NCI-H2107 treated with DMSO at 0.1 percent for 48 hours (cell line): ENCODE measurements at regions not wholly inside any gene's neighbourhood (a gene's known extent, or its start where the extent isn't known, plus 50 kb on each side); places are given as distances from the start of the nearest gene placed in this dataset.
A peak's percentile ranks its signal among the peaks of the same experiment; 100 is the strongest.

Experiments used
- DNase-seq: peaks from one replicate; lab custom pipeline; 2025; ENCODE audit not compliant: unreplicated experiment; lab: John Stamatoyannopoulos, UW

DNA sequence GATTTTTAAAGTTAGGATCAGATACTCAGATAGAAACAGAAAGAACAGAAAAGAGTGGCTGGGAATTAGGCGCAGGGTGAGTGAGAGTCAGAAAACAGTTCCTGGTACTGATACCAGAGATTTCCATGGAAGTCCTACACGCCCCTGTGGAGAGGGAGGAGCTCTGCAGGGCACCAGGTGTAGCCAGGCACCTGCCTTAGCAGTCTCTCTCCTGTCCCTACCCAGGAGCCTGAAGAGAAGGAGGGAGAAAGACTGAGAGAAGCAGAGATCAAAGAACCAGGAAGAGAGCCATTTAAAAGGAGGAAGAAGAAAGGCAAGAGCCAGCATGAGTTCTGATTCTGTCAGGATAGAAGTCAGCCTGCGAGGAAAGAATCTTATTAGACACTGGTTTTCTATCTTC is 65.0 kb downstream of the CBLN1 start:
- DNase-seq = peak; percentile 29

DNA sequence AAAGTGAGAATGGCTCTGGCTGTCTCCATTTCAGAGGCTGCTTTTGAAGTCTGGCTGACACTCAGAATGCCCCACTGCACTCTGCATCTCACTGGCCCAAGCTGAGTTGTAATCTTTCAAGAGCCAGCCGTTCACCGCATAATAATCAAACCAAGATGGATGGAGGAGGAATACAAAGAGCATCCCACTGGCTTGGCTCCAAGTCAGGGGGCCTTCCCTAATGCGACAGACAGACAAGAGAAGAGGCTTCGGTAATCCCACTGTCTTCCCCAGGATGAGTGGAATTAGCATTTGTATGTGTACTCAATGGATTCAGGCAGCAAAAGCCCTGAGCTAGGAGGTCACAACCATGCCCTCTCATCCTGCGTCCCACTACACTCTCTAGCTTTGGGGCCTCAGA is 68.0 kb downstream of the CBLN1 start:
- DNase-seq = no peak

DNA sequence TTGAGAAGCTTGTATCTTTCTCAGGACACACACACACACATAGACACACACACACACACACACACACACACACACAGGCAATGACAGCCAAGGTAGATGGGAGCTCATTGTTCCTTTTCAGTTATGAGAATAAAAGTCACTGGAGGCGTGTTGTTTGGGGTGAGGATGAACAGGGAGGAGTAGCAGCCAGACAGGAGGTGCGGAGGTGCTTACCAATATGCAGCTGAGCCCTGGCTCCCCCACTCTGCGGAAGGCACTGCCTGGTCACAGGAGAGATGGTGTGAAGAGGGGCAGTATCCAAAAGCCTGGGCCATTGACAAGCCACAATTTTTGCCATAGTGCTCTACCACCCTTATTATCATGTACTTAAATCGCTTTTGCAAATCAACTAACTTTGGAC is 77.4 kb downstream of the CBLN1 start:
- no peak for DNase-seq

DNA sequence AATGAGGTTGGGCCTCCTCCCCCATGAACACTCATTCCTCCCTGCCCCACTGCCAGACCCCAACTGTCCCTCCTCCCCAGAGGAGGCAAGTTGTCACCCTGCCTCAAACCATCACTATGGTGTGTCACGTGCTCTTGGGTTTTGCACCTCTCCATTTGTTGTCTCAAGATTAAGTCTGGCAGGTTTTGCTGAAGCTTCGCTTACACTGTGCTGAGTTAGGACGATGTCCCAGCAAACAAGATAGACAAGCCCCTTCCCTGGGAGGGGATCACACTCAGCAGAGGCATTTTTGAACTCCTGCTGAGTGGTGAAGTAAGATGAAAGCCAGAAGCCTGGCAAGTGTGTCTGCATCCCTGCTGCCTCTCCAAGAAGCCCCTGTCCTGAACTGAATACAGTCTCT is 78.3 kb downstream of the CBLN1 start:
- no peak for DNase-seq

DNA sequence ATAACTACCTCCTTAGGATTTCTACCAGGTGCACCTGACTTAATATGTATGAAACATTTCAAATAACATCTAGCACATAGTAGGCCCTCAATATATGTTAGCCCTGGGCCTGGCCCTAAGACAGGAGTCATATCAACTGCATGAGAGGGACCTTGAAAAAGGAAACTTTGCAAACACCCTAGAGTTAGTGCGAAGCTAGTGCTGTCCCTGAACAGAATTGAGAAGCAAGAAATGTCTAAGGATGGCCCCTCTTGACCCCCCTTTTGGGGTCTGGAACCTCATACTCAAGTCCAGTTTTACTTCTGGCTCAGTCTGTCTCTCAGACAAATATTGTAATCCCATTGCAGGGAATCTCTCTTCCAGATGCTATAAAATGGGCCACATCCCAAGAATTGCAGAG is 80.5 kb downstream of the CBLN1 start:
- no peak for DNase-seq

DNA sequence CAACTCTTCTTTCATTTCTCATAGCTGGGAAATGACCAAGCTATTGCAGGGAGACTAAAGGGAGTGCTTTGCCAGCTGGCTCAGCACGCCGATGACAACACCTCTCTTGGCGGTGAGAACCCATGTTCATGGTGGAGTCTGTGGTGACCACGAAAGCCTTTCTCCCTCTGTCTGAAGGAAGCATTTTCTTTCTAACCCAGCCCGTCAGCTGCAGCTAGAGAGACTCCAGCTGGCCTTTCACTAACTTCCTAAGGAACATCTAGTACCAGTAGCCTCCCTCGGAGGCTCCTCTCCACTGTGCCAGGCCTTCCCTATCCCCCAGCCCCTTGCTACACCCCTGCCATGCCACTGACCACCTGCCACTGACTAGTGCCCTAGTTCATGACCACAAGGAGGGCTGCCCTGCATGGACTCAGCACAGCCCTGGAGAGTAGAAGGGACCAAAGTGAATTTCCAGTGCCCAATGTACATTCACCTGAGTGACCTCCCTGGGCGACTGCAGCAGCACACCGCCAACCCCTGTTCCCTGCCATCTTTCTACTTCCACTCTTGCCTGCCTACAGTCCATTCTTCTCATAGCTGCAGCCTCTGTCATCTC is 81.3 kb downstream of the CBLN1 start:
- no peak for DNase-seq

DNA sequence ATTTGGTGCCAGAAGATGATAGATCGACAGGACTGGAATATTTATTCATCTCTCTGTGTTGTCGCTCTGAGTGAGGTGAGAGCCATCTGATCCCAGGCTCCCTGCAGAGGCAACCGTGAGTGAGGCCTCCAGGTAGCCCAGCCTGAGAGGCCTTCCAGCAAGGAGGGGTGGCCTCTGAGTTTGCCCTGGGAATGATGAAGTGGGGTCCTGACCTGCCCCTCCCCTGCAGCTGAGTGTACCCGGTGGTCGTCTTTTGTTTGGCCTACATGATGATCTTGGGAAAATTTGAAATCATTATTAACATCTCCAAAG is 86.4 kb downstream of the CBLN1 start:
- no peak for DNase-seq

DNA sequence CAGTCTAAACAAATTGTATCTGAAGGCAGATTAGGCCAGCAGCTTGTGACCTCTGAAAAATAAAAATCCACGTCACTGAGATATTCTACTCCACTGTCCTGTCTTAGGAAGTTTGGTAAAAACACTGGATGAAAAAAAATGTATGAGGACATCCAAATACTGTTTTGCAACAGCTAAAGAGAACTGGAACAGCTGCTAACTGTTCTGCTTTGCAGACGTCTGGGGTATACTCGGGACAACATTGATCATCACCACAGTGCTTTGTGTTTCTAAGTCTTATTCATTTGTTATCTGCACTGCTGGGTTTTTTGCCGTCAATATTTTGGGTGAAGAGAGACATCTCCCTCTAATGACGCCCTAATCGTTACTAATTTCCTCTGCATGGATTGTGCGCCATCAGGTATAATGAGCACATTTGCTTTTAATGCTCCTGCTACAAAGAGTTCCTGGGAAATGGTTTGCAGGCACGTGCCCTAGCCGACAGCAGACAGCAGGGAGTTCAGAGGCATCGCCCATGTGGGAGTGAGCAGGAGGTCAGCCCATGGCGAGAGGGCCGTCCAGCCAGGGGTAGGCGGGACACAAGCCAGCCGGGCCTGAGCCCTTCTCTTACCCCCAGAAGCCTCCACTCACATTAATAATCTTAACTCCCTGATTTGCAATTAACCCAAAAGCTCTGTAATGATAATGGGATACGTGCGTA is 87.0 kb downstream of the CBLN1 start:
- DNase-seq = no peak

DNA sequence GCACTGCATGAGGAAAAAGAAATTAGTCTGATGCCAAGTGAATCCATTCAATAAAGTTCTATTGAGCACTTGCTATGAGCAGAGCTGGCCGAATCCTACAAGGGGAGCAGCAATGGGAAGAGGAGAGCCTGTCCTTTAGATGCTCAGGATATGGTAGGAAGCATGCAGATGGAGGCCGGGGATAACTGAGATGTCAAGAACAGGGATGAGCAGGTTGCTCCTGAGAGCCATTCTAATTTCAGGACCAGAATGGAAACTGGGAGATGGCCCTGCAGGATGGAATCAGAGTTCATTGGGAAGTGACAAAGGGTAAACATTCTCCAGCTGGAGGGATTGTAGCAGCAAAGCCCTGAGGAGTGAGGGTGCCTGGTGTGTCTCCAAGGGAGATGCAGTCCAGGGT is 88.0 kb downstream of the CBLN1 start:
- no peak for DNase-seq

DNA sequence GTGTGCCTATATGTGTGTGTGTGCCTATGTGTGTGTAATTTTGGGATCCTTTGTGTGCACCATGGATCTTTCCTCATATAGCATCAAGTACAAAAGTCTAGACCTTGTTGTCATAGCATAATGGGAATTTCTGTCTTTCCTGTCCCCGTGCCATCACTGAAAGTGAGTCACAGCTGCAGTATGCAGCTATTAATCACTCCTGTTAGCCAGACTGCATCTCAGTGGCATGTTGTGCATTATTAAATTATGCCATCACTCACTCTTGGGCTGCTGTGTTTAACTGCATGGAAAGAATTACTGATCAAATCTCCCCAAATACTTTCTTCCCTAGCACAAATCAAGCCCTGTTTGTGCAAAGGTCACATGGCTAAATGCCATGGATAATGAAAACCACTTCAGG is 92.4 kb downstream of the CBLN1 start:
- no peak for DNase-seq

DNA sequence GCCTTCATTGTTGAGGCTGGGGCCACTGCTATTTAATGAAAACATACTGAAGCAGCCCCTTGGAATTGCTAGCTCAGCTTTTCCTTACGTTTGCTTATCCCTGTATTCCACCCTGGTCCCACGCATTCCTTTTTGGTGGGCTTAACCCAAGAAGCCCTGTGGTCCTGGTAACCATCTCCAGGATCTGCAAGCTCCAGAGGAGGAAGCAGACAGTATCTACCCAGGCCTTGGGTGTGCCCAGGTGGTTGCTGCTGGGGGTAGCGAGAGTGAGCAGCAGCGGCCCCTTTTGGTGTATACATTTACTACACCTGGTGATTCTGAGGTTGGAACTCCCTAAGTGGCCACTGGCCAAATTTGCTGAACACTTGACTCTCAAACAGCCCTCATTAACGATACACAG is 97.7 kb downstream of the CBLN1 start:
- DNase-seq = peak; percentile 24

DNA sequence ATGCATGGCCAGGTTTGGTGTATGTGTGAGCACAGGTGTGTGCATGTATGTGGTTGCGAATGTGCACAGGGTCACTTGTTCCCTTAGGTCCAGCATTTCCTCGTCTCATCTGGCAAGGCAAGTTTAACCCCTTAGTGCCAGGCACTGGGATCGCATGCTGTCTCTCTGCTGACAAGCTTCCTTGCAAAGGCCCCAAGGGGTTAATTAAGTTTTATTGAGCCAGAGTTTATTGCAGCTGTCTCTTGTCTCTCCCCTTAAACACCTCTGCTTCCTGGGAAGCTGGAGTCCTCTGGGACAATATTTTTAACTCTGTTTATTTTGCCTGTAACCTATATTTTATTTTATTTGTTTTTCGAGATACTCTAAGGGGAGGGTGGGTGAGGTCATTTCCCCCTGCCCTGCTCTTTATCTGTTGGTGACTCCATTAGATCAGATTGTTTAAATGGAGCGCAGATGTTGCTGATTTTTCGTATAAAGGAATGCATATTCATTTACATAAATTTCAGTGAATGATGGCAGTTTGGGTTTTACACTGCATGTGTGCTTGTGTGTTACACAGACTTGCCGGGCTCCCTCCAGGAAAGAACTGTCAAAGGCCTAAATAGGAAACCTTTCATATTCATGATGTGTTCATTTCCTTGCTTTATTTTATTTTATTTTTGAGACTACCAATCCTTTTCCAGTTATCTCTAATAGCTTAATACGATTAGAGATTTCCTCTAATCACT is 99.7 kb downstream of the CBLN1 start:
- no peak for DNase-seq

DNA sequence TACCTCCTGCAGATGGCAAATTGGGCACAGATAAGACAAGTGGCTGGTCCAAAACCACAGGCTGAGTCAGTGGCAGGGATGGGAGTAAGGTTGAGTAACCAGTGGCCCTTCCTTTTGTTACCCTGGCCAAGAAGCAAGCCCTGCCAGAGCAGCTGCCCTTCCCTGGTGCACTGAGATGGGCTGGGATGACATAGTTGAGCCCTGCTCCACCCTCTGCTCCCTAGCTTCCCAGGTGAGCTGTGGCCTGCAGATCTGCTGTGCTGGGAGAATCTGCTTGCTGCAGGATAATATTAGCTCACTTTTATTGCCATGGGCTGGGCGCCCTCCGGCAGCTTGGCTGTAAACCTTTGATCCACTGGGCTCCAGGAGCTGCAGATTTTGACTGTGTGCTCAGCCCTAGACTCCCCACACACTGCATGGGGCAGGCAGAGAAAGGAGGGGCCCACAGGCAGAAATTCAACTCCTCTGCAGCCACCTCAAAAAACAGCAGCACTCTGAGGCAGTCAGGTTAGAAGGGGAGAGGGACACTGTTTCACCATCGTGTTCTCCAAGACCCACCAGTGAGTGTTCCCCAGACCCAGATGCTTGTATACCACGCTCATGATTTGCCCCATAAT is 101.8 kb downstream of the CBLN1 start:
- no peak for DNase-seq

DNA sequence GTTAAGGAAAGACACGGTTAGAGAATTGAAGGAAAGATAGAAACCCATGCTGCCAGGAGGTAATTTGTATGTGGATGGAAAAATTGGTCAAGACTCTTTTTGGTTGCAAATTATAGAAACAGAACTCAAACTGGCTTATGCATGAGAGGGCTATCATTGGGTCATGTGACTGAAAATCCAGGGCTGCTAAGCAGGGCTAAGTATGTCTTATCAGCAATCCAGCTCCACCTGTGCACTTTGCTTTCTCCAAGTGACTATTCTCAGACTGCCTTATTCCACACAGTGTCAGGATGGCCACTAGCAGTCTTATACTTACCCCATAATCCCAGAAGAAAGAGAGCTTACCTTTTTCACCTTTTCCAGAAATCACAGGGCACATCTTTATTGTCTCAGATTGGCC is 113.5 kb downstream of the CBLN1 start:
- DNase-seq = no peak

DNA sequence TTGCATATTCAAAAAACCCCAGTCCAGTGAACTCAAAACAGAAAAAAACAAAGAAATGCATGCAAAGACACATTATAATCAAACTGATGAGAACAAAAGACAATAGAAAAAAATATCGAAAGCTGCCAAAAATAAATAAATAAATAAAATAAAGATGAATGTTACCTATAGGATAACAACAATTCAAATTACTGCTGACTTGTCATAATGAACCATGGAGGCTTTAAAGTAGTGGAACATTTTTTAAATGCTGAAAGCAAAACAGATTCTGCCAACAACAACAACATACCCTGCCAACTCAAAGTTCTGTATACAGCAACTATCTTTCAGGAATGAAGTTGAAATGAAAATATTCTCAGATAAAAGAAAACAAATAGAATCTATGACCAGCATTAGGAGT is 116.6 kb downstream of the CBLN1 start:
- no peak for DNase-seq

DNA sequence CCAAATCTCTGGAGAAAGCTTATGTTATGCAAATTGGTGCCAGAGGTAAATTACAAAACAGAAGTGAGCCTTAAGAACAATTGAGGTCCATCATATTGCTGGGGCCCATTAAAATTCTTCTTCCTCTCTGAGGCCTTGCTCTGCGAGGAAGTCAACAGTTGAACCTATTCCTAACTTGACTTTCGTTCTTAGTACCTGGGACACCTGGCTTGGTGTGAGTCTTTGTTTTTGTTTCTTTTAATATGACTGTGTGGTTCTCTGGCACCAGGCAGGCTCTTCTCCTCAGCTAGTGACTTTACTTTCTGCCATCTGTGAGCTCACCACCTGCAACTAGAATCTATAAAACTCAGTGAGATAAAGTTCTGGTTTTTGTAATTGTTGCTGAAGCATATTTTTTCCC is 120.4 kb downstream of the CBLN1 start:
- DNase-seq = no peak

DNA sequence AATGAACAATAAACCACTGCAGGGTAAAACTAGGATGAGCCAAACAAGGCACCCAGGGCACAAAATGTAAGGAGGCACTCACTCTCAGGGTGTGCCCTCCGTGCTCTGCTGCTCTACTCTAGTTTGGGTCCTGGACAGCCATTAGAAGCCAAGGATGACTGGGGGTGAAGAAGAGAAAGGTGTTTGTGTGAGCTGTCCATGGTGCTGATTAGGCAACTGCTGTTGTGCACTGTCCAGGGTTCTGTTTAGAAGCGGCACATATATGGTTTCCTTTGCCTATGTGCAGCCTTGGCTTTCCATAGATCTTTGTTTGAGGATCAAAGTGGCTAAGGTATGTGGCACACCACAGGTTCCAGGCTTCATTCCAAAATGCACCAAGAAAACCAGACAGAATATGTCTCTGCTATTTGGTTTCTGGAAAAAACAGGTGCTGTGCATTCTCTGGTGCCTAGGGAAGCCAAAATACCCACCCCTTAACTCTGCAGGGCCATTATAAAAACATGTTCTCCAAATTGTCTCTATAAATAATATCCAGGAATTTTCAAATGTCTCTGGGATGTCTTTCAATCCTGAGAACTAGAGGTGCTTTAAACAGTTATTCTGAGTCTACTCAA is 123.5 kb downstream of the CBLN1 start:
- peak; percentile 1 for DNase-seq

DNA sequence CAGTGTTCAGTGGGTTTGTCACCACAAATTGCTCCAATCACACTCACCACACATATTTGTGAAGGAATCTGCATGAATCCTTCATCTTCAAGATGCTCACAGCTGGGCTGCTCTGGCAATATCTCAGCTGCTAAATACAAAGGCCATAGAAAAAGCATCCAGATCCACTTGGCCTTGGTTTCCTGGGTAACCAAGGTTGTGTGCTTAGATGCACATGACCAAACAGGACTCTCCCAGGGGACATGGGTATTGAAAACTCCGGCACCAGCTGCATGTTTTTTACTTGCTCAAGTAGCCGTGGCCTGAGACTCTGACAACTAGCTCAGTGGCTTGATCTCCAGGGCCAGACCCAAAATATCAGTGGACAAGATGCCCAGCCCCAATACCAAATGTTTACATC is 131.3 kb downstream of the CBLN1 start:
- DNase-seq = peak; percentile 75

DNA sequence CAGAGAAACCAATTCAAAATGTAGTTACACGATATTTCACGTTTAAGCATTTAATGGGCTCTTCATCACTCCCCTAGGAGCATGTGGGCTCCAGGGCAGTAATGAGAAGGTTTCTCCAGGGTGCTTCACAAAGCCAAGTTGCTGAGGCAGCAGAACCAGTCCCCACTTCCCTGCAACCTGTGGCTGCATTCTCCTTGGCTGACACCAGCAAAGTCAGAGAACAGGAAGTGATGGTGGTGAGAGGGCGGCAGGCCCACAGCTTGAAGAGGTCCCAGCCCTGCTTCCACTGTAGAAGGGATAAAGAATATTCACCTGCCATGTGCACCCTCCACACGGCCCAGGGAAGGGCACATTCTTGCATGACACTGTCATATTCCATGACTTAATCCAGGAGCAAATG is 133.2 kb downstream of the CBLN1 start:
- no peak for DNase-seq

DNA sequence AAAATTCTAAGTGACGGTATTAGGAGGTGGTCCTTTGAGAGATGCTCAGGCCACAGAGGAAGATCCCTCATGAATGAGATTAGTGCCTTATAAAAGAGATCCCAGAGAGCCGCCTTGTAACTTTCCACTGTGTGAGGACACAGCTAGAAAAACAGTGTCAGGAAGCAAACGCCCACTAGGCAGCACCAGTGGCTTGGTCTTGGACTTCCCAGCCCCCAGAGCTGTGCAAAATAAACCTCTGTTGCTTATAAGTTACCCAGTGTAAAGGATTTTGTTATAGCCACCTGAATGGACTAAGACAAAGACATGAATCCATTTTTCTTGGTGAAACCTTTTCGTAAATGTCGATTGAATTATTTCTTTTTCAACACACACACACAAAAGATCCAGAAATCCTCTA is 141.0 kb downstream of the CBLN1 start:
- DNase-seq = no peak

DNA sequence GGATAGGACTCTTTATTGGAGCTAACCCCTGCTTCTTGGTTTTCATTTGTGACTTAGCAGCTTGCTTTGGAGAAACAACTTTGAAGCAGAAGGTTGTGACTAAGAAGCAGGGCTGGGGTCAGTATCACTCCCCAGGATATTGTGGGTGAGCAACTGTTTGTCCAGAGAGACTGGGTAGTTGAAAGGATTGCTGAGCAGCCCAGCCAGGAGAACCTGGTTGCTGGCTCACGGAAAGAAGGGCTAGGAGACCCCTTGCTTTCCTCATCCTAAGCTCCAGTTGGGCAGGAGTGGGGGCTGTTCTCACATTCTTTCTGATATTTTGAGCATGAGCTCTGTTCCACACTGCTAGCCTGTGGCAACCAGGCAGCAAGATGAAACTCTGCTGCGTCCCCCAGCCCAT is 151.2 kb downstream of the CBLN1 start:
- no peak for DNase-seq

DNA sequence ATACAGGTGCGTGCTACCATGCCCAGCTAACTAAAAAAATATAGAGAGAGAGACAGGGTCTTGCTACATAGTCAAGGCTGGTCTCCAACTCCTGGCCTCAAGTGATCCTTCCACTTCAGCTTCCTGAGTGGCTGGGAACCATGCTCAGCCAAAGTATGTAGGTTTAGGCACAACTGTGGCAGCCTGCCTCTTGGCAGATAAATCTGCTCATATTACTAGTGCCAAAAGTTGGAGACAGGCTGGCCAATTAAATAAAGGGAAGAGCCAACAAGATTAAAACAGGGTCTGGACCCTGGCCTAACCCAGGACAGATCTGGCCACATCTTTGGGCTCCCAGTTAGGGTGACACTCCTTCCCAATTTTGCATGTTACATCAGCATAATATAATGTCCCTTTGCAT is 151.7 kb downstream of the CBLN1 start:
- no peak for DNase-seq
